NCI-H2196 treated with DMSO at 0.1 percent for 48 hours (cell line): ENCODE measurements at regions not wholly inside any gene's neighbourhood (a gene's known extent, or its start where the extent isn't known, plus 50 kb on each side); places are given as distances from the start of the nearest gene placed in this dataset.
"Not testable (repeated sequence)": the region's sequence is repeated elsewhere in the genome, so short reads cannot be mapped to it uniquely, and the experiment has no call there.

Source experiments
- DNase-seq: peaks from one replicate; lab custom pipeline; 2025; ENCODE audit not compliant: unreplicated experiment; lab: John Stamatoyannopoulos, UW

GRCh38 chr19:28608292-28608691 is 604.7 kb downstream of the UQCRFS1 start:
- DNase-seq = no peak

DNA sequence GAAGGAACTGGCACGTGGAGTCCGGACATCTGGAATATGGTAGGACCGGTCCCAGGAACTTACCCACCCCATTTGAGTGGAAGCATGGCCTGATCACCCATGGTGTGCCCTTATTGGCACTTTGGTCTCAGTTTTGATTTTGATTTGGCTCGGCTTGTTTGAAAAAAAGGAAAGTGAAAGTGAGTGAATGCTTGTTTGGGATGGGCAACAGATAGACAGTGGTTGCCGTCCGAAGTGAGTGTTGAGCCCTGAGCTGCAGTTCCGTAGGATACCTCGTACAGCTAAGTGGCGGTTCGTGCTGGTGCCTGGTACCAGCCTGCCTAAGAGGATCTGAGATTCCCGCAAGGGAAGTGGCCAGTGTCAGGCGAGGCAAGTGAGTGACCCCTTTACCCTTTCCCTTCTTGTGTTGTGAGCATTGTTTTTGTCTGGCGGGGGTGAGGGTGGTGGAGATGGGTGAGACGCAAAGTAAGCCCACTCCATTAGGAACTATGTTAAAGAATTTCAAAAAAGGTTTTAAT is 605.8 kb downstream of the UQCRFS1 start:
- DNase-seq = no peak

GRCh38 chr19:28606269-28607032 is 606.5 kb downstream of the UQCRFS1 start:
- DNase-seq = no peak

DNA sequence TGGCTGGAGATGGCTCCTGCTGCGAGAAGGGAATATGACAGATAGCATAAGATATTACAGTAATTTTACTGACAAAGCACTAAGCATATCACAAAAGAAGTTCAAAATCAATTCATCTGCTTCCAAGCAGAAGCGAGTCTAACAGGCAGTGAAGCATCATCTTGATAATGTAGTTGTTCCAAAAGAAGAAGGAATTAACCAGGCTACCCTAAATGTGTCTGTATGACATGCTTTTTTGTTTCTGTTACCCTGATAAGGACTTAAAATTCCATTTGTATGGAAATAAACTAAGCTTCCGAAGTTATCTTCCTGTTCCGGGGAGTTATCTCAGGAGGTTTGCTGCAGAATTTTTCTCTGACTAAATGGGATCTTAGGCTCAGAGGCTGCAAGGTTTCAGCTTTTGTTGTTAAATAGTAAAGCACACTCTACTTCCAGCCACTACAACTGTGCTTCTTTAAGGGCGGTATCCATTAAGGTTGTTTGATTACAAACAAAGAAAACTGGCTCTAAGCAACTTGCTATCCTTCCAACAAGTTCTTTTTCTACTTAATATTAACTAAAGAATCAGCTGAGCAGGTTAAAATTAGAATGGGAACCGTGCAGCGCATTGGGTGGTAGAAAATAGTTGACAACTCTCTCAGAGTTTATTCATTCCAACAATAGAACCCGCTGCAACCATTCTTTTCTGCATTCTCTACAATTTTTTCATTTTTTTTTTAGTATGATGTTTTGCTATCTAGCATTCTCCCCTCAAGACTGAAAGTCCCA is 607.3 kb downstream of the UQCRFS1 start:
- no peak for DNase-seq

GRCh38 chr19:28603453-28603852 is 609.5 kb downstream of the UQCRFS1 start:
- no peak for DNase-seq

GRCh38 chr19:28602675-28603298 is 610.2 kb downstream of the UQCRFS1 start:
- no peak for DNase-seq

DNA sequence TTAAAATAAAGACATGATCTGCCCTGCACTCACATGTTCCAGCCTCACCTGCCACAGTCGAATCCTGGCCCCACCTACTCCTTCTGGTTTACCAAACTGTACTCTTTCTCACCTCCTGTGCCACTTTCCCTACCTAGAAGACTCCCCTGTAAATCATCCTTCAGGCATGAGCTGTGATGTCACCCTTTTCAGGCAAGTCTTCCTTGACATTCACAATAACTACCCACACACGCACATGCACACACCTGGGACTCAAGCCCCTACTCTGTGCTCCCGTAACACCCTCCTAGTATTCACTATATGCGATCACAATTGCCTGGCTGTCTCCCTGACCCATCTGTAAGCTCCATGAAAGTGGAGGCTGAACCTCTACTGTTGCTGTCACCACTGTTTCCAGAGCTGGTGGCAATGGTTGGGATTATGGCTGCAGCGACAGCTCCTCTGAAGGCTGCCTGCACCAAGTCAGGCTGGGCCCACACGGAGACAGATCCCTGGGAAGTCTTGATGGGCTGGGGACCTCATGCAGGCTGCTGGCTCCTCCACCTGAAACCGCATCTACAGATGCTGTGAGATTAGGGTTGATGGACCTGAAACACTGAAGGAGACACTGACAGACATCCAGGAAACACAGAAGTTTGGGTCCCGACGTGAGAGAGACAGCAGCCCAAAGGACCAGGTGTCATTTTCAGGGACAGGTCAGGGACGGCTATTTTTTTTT is 611.1 kb downstream of the UQCRFS1 start:
- no peak for DNase-seq

- DNase-seq = no peak
Measured at GRCh38 chr19:28598861-28599260, 614.1 kb downstream of the UQCRFS1 start.

DNA sequence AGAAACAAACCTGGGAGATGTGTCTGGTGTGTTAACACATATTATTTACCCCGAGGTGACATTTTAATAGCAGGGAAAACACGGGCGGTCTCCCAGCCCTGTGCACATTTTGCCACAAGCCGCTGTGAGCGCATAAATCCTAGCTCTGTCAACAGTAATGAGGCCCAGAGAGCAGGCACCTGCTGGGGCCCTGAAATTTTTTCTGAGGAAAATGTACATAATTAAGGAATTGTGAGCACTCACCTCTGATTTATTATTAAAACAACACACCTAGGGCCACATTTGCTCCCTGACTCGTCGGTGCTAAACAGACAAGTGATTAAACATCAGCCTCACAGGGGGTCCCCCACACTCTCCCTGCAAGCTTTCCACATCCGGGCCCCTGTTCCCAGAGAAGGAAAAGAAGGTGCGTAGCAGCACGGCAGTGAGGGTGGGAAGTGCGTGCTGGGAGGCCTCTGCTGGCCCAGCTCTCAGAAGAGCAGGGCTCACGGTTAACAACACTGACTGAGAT is 616.3 kb downstream of the UQCRFS1 start:
- no peak for DNase-seq

- DNase-seq = no peak
Measured at GRCh38 chr19:28595722-28596480, 617.0 kb downstream of the UQCRFS1 start.

GRCh38 chr19:28594737-28595136 is 618.2 kb downstream of the UQCRFS1 start:
- no peak for DNase-seq

DNA sequence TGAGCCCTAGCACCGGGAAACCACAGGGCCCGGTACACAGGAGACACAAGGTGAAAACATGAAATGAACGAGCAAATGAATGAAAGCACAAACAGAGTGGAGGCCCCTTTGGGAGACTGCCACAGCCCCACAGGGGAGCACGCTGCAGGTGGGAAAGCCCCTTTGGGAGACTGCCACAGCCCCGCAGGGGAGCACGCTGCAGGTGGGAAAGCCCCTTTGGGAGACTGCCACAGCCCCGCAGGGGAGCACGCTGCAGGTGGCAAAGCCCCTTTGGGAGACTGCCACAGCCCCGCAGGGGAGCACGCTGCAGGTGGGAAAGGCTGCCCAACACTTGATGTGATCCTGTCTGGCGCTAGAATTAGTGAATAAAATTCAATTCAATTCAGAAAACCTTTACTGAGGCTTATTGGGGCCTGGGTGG is 623.0 kb downstream of the UQCRFS1 start:
- not testable (repeated sequence) for DNase-seq

DNA sequence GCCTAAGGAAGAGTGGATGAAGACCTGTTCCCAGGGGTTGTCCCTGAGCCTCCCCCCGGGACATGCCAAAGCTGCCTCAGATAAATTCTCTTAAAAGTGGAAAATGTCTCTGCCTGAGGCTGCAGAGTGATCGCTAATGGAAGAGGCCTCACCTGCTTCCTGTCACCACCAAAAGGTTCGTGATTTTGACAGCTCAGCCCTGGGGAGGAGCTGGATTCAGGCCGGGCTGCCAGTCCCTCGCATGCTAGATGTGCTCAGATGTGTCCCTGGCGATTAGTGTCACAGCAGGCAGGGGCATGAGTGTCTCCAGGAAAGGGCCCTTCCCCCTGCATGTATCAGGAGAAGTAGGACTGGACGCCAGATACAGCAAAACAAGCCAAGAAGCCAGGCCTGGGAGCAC is 626.5 kb downstream of the UQCRFS1 start:
- no peak for DNase-seq

DNA sequence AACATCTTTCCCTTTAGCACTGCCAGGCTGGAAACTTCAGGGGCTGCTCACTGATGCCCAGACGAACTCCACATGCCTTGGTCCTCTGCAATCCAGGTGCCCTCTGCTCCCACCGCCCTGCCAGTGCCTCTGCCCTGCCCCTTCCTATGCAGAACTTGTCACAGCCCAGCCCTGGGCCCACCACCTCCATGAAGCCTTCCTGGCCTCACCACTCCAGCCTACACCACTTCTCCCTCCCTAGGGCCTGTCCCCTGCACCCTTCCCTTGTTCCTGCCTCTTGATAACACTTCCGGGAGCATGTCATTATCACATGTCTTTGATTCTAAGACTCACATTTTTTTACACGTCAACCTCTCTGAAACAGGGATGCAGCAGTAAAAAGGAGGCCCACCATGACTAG is 627.2 kb downstream of the UQCRFS1 start:
- DNase-seq = no peak

GRCh38 chr19:28583713-28584112 is 629.2 kb downstream of the UQCRFS1 start:
- DNase-seq = no peak

DNA sequence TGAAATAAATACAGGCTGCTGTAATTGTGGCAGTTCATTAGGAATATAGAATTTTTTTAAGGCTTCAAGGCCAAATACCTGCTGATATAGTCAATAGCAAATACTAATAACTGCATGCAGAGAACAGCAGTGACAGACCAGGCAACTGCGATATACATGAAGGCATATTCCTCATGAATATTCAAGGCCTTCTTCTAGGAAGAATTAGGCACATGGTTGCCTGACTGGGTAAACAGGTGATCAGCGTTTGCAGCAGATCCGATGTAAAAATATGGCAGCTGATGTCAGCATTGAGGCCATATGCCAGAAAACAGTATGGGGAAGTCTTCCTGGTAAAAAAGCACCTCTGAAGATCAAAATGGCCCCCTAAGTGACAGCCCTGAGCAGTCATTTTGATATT is 629.7 kb downstream of the UQCRFS1 start:
- no peak for DNase-seq

DNA sequence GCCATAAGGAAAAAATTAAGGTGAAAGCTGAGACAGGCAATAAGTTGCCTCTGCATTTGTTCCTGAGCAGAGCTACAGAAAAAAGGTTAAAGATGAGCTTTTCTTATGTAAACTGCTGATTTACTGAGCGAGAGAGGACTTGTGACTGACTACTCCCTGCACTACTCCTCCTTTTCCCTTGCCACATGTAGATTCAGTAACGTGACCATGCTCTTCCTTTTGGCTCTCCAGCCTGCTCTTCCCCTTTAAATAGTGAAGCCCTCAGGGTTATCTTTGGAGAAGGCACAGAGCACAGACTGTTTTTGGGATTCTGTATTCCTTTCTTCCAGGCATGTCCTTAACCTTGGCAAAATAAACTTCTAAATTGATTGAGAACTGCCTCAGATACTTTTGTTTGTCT is 630.2 kb downstream of the UQCRFS1 start:
- DNase-seq = no peak

- DNase-seq = no peak
Measured at GRCh38 chr19:28582344-28582743, 630.6 kb downstream of the UQCRFS1 start.

GRCh38 chr19:28581468-28581770 is 631.5 kb downstream of the UQCRFS1 start:
- no peak for DNase-seq

GRCh38 chr19:28578786-28579505 is 634.0 kb downstream of the UQCRFS1 start:
- DNase-seq = no peak
